HCT116 (cell line): ENCODE measurements at regions not wholly inside any gene's neighbourhood (a gene's known extent, or its start where the extent isn't known, plus 50 kb on each side); places are given as distances from the start of the nearest gene placed in this dataset.

Experiments used
- ATAC-seq: fragments of 200-7000 bp; cut with Tn5 transposase; 2 replicates; pipeline ENCODE4 v1.9.1; 2020; ENCODE audit warnings: mild to moderate bottlenecking, moderate library complexity
- BruUV-seq: library from RNA; stranded (reverse); fragments of 400-500 nt; replicated peaks from 2 replicates; lab custom pipeline; 2021; lab: Mats Ljungman, UMichigan
- CTCF ChIA-PET: fragments of 300-600 bp; sonication (Branson Sonifier 250); formaldehyde crosslinking; loops from one replicate; lab custom pipeline; 2021; ENCODE audit warnings: antibody characterized with exemption; lab: Charles Lee
- POLR2A ChIA-PET: fragments of 300-600, 350-600 bp; sonication (Branson Sonifier 250); formaldehyde crosslinking; loops from one replicate; lab custom pipeline; 2021; ENCODE audit warnings: antibody characterized with exemption; lab: Charles Lee
- RAD21 ChIA-PET, 2 experiments: fragments of 300-600 bp; sonication (Branson Sonifier 250); formaldehyde crosslinking; loops; one replicate each; lab custom pipeline; 2023; ENCODE audit warnings: low total read pairs in 2 of 2; ENCODE audit not compliant: uncharacterized antibody in 2 of 2, unreplicated experiment in 2 of 2, low non-redundant PET in 1 of 2; lab: Charles Lee
- DNase-seq: peaks from one replicate; pipeline ENCODE4 v3.0.0-alpha.2; 2010; ENCODE audit warnings: low read depth, low spot score
- H2AFZ ChIP-seq: fragments of 200-600 bp; shearing (Covaris generic), sonication (generic); 2 replicates; pipeline ENCODE4 v1.6.1; 2017; ENCODE audit warnings: low read depth, mixed run types, mixed read lengths, antibody characterized with exemption, low read length; ENCODE audit not compliant: poor library complexity, severe bottlenecking
- H3K27ac ChIP-seq: 2 replicates; pipeline ENCODE4 v1.5.1; 2012; ENCODE audit warnings: low read depth, low read length
- H3K27me3 ChIP-seq: fragments of 200-600 bp; sonication (generic); 2 replicates; pipeline ENCODE4 v1.6.1; 2016; ENCODE audit warnings: mixed run types, low read length, mixed read lengths; ENCODE audit not compliant: insufficient read depth
- H3K36me3 ChIP-seq, 2 experiments: fragments of 200-500 bp in 1 of 2; fragments of 200-600 bp in 1 of 2; sonication (Bioruptor generic) in 1 of 2; sonication (generic) in 1 of 2; 2 replicates each; pipeline versions ENCODE4 v1.5.1 to v1.6.1; 2014 to 2016; ENCODE audit warnings: low read length in 2 of 2, inconsistent platforms in 1 of 2, mixed read lengths in 1 of 2, mixed run types in 1 of 2; ENCODE audit not compliant: insufficient read depth in 2 of 2, control insufficient read depth in 1 of 2
- H3K4me1 ChIP-seq, 2 experiments: fragments of 200-600 bp in 1 of 2; sonication (generic) in 1 of 2; 2 replicates each; pipeline versions ENCODE4 v1.5.1 to v1.6.1; 2012 to 2017; ENCODE audit warnings: low read length in 2 of 2, inconsistent platforms in 1 of 2, mild to moderate bottlenecking in 1 of 2, mixed read lengths in 1 of 2, mixed run types in 1 of 2, moderate library complexity in 1 of 2; ENCODE audit not compliant: insufficient read depth in 2 of 2, control insufficient read depth in 1 of 2
- H3K4me2 ChIP-seq: fragments of 200-600 bp; sonication (generic); 2 replicates; pipeline ENCODE4 v1.6.1; 2017; ENCODE audit warnings: mixed run types, low read length, mixed read lengths
- H3K4me3 ChIP-seq, 2 experiments: fragments of 200-600 bp in 1 of 2; sonication (generic) in 1 of 2; replicated peaks in 1 of 2; 2 replicates each; pipeline ENCODE4 v1.5.1; 2011 to 2016; ENCODE audit warnings: low read length in 2 of 2, control low read depth in 1 of 2, low read depth in 1 of 2, mild to moderate bottlenecking in 1 of 2, mixed read lengths in 1 of 2, mixed run types in 1 of 2
- H3K79me2 ChIP-seq: fragments of 200-600 bp; sonication (generic); 2 replicates; pipeline ENCODE4 v1.6.1; 2017; ENCODE audit warnings: mild to moderate bottlenecking, mixed run types, low read length, moderate library complexity, mixed read lengths; ENCODE audit not compliant: insufficient read depth
- H3K9ac ChIP-seq: fragments of 200-600 bp; sonication (generic); 2 replicates; pipeline ENCODE4 v1.6.1; 2016; ENCODE audit warnings: low read length, mixed read lengths
- H3K9me2 ChIP-seq: fragments of 200-600 bp; sonication (generic), shearing (Covaris generic); 2 replicates; pipeline ENCODE4 v1.6.1; 2017; ENCODE audit warnings: mixed run types, mild to moderate bottlenecking, moderate library complexity; ENCODE audit not compliant: insufficient read depth
- H3K9me3 ChIP-seq, 2 experiments: fragments of 200-500 bp in 1 of 2; fragments of 200-600 bp in 1 of 2; sonication (Bioruptor generic) in 1 of 2; sonication (generic) in 1 of 2; 2 replicates each; pipeline ENCODE4 v1.6.1; 2014 to 2017; ENCODE audit warnings: low read length in 2 of 2, mixed read lengths in 2 of 2, inconsistent platforms in 1 of 2, low read depth in 1 of 2, mild to moderate bottlenecking in 1 of 2, mixed run types in 1 of 2, moderate library complexity in 1 of 2; ENCODE audit not compliant: control insufficient read depth in 1 of 2, insufficient read depth in 1 of 2
- H4K20me1 ChIP-seq: fragments of 200-600 bp; sonication (generic), shearing (Covaris generic); 2 replicates; pipeline ENCODE4 v1.6.1; 2017; ENCODE audit warnings: mixed run types, mild to moderate bottlenecking, moderate library complexity; ENCODE audit not compliant: insufficient read depth
- CEBPB ChIP-seq: IDR thresholded peaks from 2 replicates; pipeline ENCODE4 v1.6.1; 2012; ENCODE audit warnings: low read depth
- ELF1 ChIP-seq: IDR thresholded peaks from 2 replicates; pipeline ENCODE4 v1.6.1; 2012; ENCODE audit warnings: low read depth, borderline replicate concordance
- EZH2 ChIP-seq: fragments of 200-600 bp; sonication (generic); IDR thresholded peaks from 2 replicates; pipeline ENCODE4 v1.6.1; 2017; ENCODE audit warnings: antibody characterized with exemption, mixed run types
- EZH2phosphoT487 ChIP-seq: fragments of 200-600 bp; IDR thresholded peaks from 2 replicates; pipeline ENCODE4 v1.6.1; 2018; ENCODE audit warnings: antibody characterized with exemption, borderline replicate concordance
- JUND ChIP-seq: IDR thresholded peaks from 2 replicates; pipeline ENCODE4 v1.6.1; 2012
- RAD21 ChIP-seq: IDR thresholded peaks from 2 replicates; pipeline ENCODE4 v1.6.1; 2012; ENCODE audit warnings: low read depth, mild to moderate bottlenecking
- SIN3A ChIP-seq: IDR thresholded peaks from 2 replicates; pipeline ENCODE4 v1.6.1; 2012; ENCODE audit warnings: low read depth
- SP1 ChIP-seq: IDR thresholded peaks from 2 replicates; pipeline ENCODE4 v1.6.1; 2012; ENCODE audit warnings: low read depth
- SRF ChIP-seq: IDR thresholded peaks from 2 replicates; pipeline ENCODE4 v1.6.1; 2012; ENCODE audit warnings: low read depth
- ZFX ChIP-seq: fragments of 450-650 bp; IDR thresholded peaks from 2 replicates; pipeline ENCODE4 v1.6.1; 2017
- ZNF274 ChIP-seq: fragments of 200-500 bp; sonication (Bioruptor generic); IDR thresholded peaks from 2 replicates; pipeline ENCODE4 v1.6.1; 2014; ENCODE audit warnings: mild to moderate bottlenecking, low read depth, low read length, inconsistent platforms
- intact Hi-C: fragments of 100-400 bp; cut with micrococcal nuclease; formaldehyde crosslinking; loops from 2 replicates; pipeline ENCODE4 v1.10.0; 2022
- TF ChIP-seq, protein P1 (sequence below): IDR thresholded peaks from 2 replicates; pipeline ENCODE4 v1.6.1; 2012; ENCODE audit warnings: low read depth

DNA sequence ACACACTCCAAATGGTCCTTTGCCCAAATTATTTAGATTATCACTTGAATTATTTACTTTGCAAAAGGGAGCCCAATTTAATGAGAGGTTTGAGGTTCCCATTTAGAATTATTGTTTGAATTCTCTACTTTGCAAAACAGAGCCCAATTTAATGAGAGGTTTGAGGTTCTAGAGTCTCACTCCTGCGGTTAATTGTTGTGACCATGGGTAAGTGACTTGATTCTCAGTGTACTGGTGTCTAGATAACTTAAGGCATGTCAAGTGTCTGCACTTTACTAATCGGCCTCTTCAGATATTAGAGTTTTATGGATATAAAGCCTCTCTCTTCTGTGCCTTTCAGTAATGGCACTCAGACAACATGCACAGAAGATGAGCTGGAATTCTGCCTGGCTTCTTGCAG is 67.5 kb downstream of the YIPF5 start:
- Histone ChIP-seq H3K4me2 (no peak overlapping the region), H3K9me2 (no peaks in the 10 kb centered on the region), H3K36me3 (no peaks in the 10 kb centered on the region), H3K9ac (no peak overlapping the region), H3K79me2 (no peaks in the 10 kb centered on the region), H3K9me3 (no peaks in the 10 kb centered on the region), H3K4me3 (no peak overlapping the region)
- no TSS peak for BruUV-seq
- ATAC-seq: no peak
- CTCF ChIA-PET: no interaction called here
- TF ChIP-seq, protein P1, sequence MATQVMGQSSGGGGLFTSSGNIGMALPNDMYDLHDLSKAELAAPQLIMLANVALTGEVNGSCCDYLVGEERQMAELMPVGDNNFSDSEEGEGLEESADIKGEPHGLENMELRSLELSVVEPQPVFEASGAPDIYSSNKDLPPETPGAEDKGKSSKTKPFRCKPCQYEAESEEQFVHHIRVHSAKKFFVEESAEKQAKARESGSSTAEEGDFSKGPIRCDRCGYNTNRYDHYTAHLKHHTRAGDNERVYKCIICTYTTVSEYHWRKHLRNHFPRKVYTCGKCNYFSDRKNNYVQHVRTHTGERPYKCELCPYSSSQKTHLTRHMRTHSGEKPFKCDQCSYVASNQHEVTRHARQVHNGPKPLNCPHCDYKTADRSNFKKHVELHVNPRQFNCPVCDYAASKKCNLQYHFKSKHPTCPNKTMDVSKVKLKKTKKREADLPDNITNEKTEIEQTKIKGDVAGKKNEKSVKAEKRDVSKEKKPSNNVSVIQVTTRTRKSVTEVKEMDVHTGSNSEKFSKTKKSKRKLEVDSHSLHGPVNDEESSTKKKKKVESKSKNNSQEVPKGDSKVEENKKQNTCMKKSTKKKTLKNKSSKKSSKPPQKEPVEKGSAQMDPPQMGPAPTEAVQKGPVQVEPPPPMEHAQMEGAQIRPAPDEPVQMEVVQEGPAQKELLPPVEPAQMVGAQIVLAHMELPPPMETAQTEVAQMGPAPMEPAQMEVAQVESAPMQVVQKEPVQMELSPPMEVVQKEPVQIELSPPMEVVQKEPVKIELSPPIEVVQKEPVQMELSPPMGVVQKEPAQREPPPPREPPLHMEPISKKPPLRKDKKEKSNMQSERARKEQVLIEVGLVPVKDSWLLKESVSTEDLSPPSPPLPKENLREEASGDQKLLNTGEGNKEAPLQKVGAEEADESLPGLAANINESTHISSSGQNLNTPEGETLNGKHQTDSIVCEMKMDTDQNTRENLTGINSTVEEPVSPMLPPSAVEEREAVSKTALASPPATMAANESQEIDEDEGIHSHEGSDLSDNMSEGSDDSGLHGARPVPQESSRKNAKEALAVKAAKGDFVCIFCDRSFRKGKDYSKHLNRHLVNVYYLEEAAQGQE: no peak
- TF ChIP-seq RAD21 (no peak), EZH2phosphoT487 (no peak), JUND (no peak), SP1 (no peak), ZNF274 (no peak), SRF (no peak), ZFX (no peak), CEBPB (no peak), ELF1 (no peak), EZH2 (no peak), SIN3A (no peak)
- TF ChIP-seq, all 23 proteins: peak for 0
- intact Hi-C loops: no loop called here
- no peaks in the 10 kb centered on the region for H3K27me3 ChIP-seq
- DNase-seq: no peak
- no peaks in the 10 kb centered on the region for H4K20me1 ChIP-seq
- no peak overlapping the region for H3K27ac ChIP-seq
- ChIA-PET RAD21 (no interaction called here), POLR2A (no interaction called here)
- no peak overlapping the region for H2AFZ ChIP-seq
- no peaks in the 10 kb centered on the region for H3K4me1 ChIP-seq
